HG02885 (cell line): ENCODE measurements at regions not wholly inside any gene's neighbourhood (a gene's known extent, or its start where the extent isn't known, plus 50 kb on each side); places are given as distances from the start of the nearest gene placed in this dataset.

Experiments used
- ATAC-seq: cut with Tn5 transposase; IDR thresholded peaks from one replicate; pipeline ENCODE4 v1.9.1; 2021; ENCODE audit warnings: mild to moderate bottlenecking; ENCODE audit not compliant: unreplicated experiment, poor library complexity

- no peak for ATAC-seq
Observed at GRCh38 chr2:48132271-48132625, 182.2 kb upstream of the FOXN2 start.

DNA sequence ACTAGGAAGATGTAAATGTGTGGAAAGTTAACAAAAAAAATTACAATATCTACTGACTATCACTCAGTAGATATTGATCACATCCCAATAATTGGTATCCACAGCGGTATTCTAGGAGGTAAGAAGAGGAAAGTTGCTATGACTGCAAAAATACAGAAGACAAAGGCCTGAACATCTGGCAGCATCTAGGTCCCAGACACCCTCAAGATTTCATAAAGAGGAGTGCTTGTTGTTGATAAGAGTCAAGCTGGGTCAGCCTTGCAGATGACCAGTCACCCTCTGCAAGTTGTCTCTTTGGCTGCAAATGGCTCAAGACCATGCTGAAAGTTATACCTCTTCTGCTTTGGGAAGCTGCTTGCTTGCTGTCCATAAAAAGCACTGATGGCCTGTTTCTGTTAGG lies 179.8 kb upstream of the FOXN2 start:
- ATAC-seq: no peak

GRCh38 chr2:48135797-48136196 lies 178.7 kb upstream of the FOXN2 start:
- no peak for ATAC-seq

- ATAC-seq: no peak
Observed at GRCh38 chr2:48137829-48138228, 176.7 kb upstream of the FOXN2 start.

GRCh38 chr2:48138898-48139297 lies 175.6 kb upstream of the FOXN2 start:
- no peak for ATAC-seq

- ATAC-seq: no peak
Observed at GRCh38 chr2:48140586-48140985, 173.9 kb upstream of the FOXN2 start.

DNA sequence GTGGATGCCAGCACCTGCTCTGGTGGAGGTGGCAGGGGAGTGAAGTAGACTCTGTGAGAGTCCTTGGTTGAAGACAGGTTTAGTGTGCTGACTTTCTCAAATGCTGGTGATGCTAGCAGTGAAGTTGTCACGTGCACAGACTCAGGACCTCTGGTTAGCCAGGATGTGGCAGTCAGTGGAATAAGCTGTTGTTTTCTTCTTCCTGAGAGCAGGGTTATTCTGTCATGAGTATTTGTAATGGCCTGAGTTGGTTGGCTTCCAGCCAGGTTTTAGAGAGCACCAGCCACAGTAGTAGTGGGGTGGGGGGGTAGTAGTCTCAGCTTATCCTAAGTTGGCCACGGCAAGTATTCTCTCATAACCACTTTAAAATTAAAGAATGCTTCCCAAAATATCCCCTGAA lies 169.7 kb upstream of the FOXN2 start:
- ATAC-seq: no peak

DNA sequence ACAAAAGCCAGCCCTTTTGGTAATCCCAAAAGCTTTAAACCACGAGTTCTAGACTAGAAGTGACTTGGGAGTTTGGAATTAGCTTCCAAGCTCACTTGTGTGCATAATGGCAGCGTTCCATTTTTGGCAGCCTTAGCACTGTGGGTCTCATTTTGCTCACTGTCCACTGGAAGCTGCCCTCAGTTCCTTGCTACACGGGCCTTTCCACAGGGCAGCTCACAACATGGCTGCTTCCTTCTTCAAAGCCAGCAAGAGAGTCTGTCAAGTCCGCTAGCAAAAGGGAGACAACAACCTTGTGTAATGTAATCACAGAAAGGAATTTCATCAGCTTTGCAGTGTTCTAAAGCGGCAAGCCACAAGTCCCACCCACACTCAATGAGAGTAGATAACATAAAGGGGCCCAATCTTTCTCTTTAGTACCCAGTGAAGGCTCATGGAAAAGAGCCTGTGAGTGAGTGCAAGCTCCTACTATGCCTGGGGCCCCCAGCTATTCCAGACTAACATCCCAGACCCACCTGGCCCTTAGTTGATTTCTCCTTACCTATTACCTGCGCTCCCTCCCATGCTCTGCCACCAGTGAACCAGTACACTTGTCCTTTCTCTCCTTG lies 168.5 kb upstream of the FOXN2 start:
- no peak for ATAC-seq

DNA sequence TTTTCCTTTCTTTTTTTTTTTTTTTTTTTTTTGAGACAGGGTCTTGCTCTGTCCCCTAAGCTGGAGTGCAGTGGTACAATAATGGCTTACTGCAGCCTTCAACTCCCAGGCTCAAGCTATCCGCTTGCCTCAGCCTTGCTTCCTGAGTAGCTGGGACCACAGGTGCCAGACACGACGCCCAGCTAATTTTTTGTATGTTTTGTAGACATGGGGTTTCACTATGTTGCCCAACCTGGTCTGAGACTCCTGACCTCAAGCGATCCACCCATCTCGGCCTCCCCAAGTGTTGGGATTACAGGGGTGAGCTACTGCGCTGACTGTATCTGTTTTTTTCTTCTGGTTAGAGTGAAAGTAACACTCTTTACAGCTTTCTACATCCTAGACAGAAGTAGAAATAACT lies 167.9 kb upstream of the FOXN2 start:
- ATAC-seq: no peak

- no peak for ATAC-seq
Observed at GRCh38 chr2:48147719-48148118, 166.8 kb upstream of the FOXN2 start.

- ATAC-seq: no peak
Observed at GRCh38 chr2:48148841-48149430, 165.5 kb upstream of the FOXN2 start.

GRCh38 chr2:48157150-48157549 lies 157.3 kb upstream of the FOXN2 start:
- ATAC-seq: no peak

- ATAC-seq: no peak
Observed at GRCh38 chr2:48161628-48162027, 152.9 kb upstream of the FOXN2 start.

GRCh38 chr2:48162742-48163141 lies 151.7 kb upstream of the FOXN2 start:
- no peak for ATAC-seq

DNA sequence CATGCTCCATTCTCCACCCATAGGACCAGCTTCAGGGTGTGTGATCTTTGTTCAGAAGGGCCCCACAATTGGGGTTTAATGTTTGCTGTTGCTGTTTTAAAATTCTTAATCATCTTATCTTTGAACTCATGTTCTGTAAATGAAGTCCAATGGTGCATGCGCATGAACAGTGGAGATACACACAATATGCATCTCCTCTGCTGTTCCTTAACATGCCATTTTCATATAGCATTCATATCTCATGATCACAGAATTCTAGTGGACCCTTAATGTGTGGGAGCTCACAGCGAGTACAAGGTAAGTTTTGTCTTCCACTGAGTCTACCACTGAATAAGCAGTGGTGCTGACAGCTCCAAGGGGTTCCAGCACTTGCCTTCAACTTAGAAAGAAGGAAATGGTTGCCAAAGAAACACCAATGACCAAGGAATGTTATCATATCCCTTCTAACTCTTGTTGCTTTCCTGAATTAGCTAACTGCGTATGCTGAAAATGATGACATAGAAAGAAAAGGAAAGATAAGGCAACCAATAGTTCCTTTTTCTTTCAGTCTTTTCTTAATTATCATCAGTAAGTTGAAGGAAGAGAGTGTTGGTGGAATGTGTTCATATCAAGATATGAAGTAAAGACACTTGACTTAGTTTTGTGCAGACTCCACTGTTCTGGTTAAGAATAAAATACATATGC lies 149.3 kb upstream of the FOXN2 start:
- ATAC-seq: no peak

- no peak for ATAC-seq
Observed at GRCh38 chr2:48169141-48169592, 145.3 kb upstream of the FOXN2 start.

GRCh38 chr2:48170281-48170680 lies 144.2 kb upstream of the FOXN2 start:
- no peak for ATAC-seq

DNA sequence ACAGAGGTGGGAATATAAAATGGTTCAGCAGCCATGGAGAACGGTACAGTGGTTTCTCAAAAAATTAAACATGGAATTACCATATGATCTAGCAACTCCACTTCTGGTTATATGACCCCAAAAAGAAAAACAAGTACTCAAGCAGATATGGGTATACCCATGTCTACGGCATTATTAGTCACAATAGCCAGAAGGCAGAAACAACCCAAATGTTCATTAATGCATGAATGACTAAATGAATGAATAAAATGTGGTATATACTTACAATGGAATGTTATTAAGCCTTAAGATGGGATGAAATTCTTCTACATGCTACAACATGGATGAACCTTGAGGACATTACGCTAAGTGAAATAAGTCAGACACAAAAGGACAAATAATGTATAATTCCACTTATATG lies 141.3 kb upstream of the FOXN2 start:
- no peak for ATAC-seq

DNA sequence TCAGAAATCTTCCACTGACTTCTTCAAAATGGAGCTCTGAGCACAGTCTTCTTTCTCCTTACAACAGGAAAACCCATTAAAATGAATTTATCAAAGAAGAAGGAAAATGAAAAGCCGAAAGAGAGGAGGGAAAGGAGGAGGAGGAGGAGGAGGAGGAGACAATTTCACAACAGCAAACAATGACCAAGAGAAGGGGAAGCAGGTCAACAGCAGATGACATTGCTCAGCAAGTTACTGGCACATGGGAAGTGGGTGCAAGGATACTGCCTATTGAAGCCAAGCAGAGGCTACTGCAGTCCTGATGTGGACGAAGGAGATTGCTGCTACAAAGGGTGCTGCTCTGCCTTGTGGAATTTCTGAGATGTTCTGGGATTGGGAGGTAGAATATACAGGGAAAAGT lies 140.0 kb upstream of the FOXN2 start:
- no peak for ATAC-seq

DNA sequence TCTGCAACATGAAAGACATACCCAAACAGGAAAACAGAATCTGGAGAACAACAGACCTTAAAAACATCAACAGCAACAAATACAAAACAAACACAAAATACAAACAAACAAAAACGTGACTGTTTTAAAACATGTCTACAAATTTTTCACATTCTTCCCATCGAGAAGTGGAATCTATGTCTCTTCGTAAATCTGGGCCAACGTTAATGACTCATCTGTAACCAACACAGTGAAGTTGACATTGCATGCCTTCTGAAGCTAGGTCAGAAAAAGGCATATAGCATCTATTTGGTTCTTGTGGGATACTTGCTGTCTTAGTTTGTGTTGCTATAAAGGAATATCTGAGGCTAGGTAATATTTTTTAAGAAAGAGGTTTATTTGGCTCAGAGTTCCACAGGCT lies 139.2 kb upstream of the FOXN2 start:
- no peak for ATAC-seq

DNA sequence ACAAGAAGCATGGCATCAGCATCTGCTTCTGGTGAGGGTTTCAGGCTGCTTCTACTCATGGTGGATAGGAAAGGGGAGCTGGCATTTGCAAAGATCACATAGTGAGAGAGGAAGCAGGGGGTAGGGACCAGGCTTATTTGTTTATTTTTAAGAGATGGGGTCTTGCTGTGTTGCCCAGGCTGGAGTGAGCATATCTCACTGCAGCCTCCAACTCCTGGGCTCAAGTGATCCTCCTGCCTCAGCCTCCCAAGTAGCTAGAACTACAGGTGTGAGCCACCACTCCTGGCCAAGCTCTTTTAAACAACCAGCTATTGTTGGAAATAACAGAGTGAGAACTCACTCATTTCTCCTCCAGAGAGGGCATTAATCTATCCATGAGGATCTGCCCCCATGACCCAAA lies 138.8 kb upstream of the FOXN2 start:
- ATAC-seq: no peak

DNA sequence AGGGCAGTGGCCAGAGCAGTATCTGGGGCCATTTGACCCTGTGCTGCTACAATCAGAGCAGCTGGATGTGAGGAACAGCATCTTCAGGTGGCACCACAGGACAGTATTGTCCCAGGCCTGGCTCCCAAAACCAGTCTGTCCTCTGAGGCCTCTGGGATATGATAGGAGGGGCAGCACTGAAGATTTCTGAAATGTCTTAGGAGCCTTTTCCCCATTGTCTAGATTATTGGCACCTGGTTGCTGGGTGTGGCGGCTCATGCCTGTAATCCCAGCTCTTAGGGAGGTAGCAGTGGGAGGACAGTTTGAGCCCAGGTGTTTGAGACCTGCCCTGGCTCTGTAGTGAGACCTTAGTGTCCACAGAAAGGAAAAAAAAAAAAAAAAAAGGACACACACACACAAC lies 137.6 kb upstream of the FOXN2 start:
- ATAC-seq: no peak
